Fibroblast of lung (primary cell): ENCODE measurements at regions not wholly inside any gene's neighbourhood (a gene's known extent, or its start where the extent isn't known, plus 50 kb on each side); places are given as distances from the start of the nearest gene placed in this dataset.
A peak's percentile ranks its signal among the peaks of the same experiment; 100 is the strongest.

Source experiments
- DNase-seq, 2 donors: peaks; one replicate each; pipeline versions ENCODE4 v3.0.0 to v3.0.0-alpha.2; 2010; ENCODE audit warnings: low read depth in 2 of 2
- H2AFZ ChIP-seq: 2 replicates; pipeline ENCODE4 v1.5.1; 2012; ENCODE audit warnings: low read length, control low read depth, inconsistent platforms
- H3K27ac ChIP-seq: 2 replicates; pipeline ENCODE4 v1.5.1; 2011; ENCODE audit warnings: low read length, control low read depth; ENCODE audit not compliant: insufficient read depth
- H3K27me3 ChIP-seq: 2 replicates; pipeline ENCODE4 v1.5.1; 2011; ENCODE audit warnings: mild to moderate bottlenecking, low read length; ENCODE audit not compliant: control insufficient read depth, insufficient read depth
- H3K36me3 ChIP-seq: 2 replicates; pipeline ENCODE4 v1.5.1; 2011; ENCODE audit warnings: low read length; ENCODE audit not compliant: control insufficient read depth, insufficient read depth
- H3K4me1 ChIP-seq: 2 replicates; pipeline ENCODE4 v1.5.1; 2011; ENCODE audit warnings: low read length; ENCODE audit not compliant: control insufficient read depth, insufficient read depth; ENCODE audit errors: extremely low read depth
- H3K4me2 ChIP-seq: 2 replicates; pipeline ENCODE4 v1.5.1; 2011; ENCODE audit warnings: low read length, control low read depth; ENCODE audit not compliant: insufficient read depth; ENCODE audit errors: extremely low read depth
- H3K4me3 ChIP-seq, 4 experiments: fragments of 200-600 bp in 1 of 4; sonication (generic) in 1 of 4; replicated peaks in 1 of 4; 2 replicates each; pipeline ENCODE4 v1.5.1; 2011 to 2016; ENCODE audit warnings: low read length in 4 of 4, low read depth in 3 of 4, mild to moderate bottlenecking in 3 of 4, control low read depth in 2 of 4, inconsistent platforms in 1 of 4, mixed read lengths in 1 of 4; ENCODE audit not compliant: insufficient read depth in 1 of 4; ENCODE audit errors: control extremely low read depth in 1 of 4
- H3K79me2 ChIP-seq: 2 replicates; pipeline ENCODE4 v1.5.1; 2012; ENCODE audit warnings: mild to moderate bottlenecking, low read length, inconsistent platforms; ENCODE audit not compliant: control insufficient read depth, insufficient read depth
- H3K9ac ChIP-seq: 2 replicates; pipeline ENCODE4 v1.5.1; 2011; ENCODE audit warnings: mild to moderate bottlenecking, low read length, control low read depth; ENCODE audit not compliant: insufficient read depth
- H3K9me3 ChIP-seq: 2 replicates; pipeline ENCODE4 v1.5.1; 2012; ENCODE audit warnings: low read depth, low read length; ENCODE audit not compliant: control insufficient read depth, insufficient read depth
- H4K20me1 ChIP-seq: 2 replicates; pipeline ENCODE4 v1.5.1; 2011; ENCODE audit warnings: low read length; ENCODE audit not compliant: control insufficient read depth, insufficient read depth; ENCODE audit errors: extremely low read depth
- CTCF ChIP-seq, 2 donors: IDR thresholded peaks in 1 of 2; conservative IDR thresholded peaks in 1 of 2; 1 replicate in 1 of 2; 2 replicates in 1 of 2; pipeline ENCODE4 v1.5.1; 2011 to 2012; ENCODE audit warnings: low read length in 2 of 2, control low read depth in 1 of 2, inconsistent platforms in 1 of 2, low read depth in 1 of 2, mild to moderate bottlenecking in 1 of 2
- EZH2 ChIP-seq: IDR thresholded peaks from 2 replicates; pipeline ENCODE4 v1.5.1; 2012; ENCODE audit warnings: low read length, control low read depth, mild to moderate bottlenecking; ENCODE audit errors: missing control alignments

- no peak overlapping the region for H3K4me3 ChIP-seq
- H3K9me3 ChIP-seq: no peaks in the 10 kb centered on the region
- H3K9ac ChIP-seq: no peak overlapping the region
- H3K27me3 ChIP-seq: no peaks in the 10 kb centered on the region
- no peaks in the 10 kb centered on the region for H3K79me2 ChIP-seq
- peaks cover 3% of the 10 kb centered on the region for H3K4me1 ChIP-seq
- H4K20me1 ChIP-seq: no peaks in the 10 kb centered on the region
- no peak for TF ChIP-seq EZH2
- no peak for TF ChIP-seq CTCF (conservative IDR thresholded peaks at IDR 0.05 in 1 of 2, IDR thresholded peaks at IDR 0.05 in 1 of 2; ENCODE audit: low read depth in 1 of 2, low read length in 2 of 2)
- no peaks in the 10 kb centered on the region for H3K36me3 ChIP-seq
- H3K4me2 ChIP-seq: no peak overlapping the region
- H3K27ac ChIP-seq: peak overlapping the region; percentile 27
- no peak overlapping the region for H2AFZ ChIP-seq
- no peak for DNase-seq
Measured at GRCh38 chr9:109934136-109934856, 154.3 kb downstream of the PALM2AKAP2 start.

- Histone ChIP-seq H3K9me3 (no peaks in the 10 kb centered on the region), H4K20me1 (no peaks in the 10 kb centered on the region), H3K36me3 (no peaks in the 10 kb centered on the region), H3K4me3 (no peak overlapping the region), H3K4me2 (no peak overlapping the region), H3K27ac (peak overlapping the region; percentile 27), H3K27me3 (no peaks in the 10 kb centered on the region), H3K79me2 (no peaks in the 10 kb centered on the region), H3K4me1 (peaks cover 3% of the 10 kb centered on the region), H2AFZ (no peak overlapping the region), H3K9ac (no peak overlapping the region)
- TF ChIP-seq CTCF (conservative IDR thresholded peaks at IDR 0.05 in 1 of 2, IDR thresholded peaks at IDR 0.05 in 1 of 2; ENCODE audit: low read depth in 1 of 2, low read length in 2 of 2): no peak
- no peak for TF ChIP-seq EZH2
- DNase-seq: peak; percentile 65 to 87
Measured at GRCh38 chr9:109934857-109935215, 154.8 kb downstream of the PALM2AKAP2 start.

GRCh38 chr9:109935406-109936087 is 155.5 kb downstream of the PALM2AKAP2 start:
- Histone ChIP-seq H3K9ac (no peak overlapping the region), H3K27ac (no peak overlapping the region), H3K4me1 (peaks cover 3% of the 10 kb centered on the region), H3K79me2 (no peaks in the 10 kb centered on the region), H3K4me3 (no peak overlapping the region), H3K27me3 (no peaks in the 10 kb centered on the region), H3K36me3 (no peaks in the 10 kb centered on the region), H2AFZ (no peak overlapping the region), H4K20me1 (no peaks in the 10 kb centered on the region), H3K9me3 (no peaks in the 10 kb centered on the region), H3K4me2 (no peak overlapping the region)
- TF ChIP-seq EZH2 (no peak), CTCF (conservative IDR thresholded peaks at IDR 0.05 in 1 of 2, IDR thresholded peaks at IDR 0.05 in 1 of 2; ENCODE audit: low read depth in 1 of 2, low read length in 2 of 2) (no peak)
- peak in 1 of 2 donors; percentile 76 for DNase-seq
